HEK293T (cell line): ENCODE measurements at regions not wholly inside any gene's neighbourhood (a gene's known extent, or its start where the extent isn't known, plus 50 kb on each side); places are given as distances from the start of the nearest gene placed in this dataset.

Experiments
- CTCF ChIA-PET: fragments of 350-600 bp; formaldehyde crosslinking; extraction: SDS; loops from one replicate; lab custom pipeline; 2021; ENCODE audit warnings: antibody characterized with exemption, inconsistent platforms; lab: Yijun Ruan, JAX
- POLR2A ChIA-PET: fragments of 350-600 bp; formaldehyde crosslinking; extraction: SDS; loops from one replicate; lab custom pipeline; 2020; ENCODE audit warnings: antibody characterized with exemption, inconsistent platforms; lab: Yijun Ruan, JAX
- DNase-seq: peaks from one replicate; pipeline ENCODE4 v3.0.0; 2012; ENCODE audit warnings: mixed read lengths; ENCODE audit errors: extremely low spot score
- ARNT ChIP-seq: fragments of 450-650 bp; IDR thresholded peaks from 2 replicates; pipeline ENCODE4 v1.6.1; 2017; ENCODE audit warnings: mild to moderate bottlenecking
- BHLHE40 ChIP-seq: fragments of 450-650 bp; IDR thresholded peaks from 2 replicates; pipeline ENCODE4 v1.6.1; 2016; ENCODE audit warnings: mild to moderate bottlenecking, moderate library complexity, borderline replicate concordance
- CTBP1 ChIP-seq: fragments of 450-650 bp; IDR thresholded peaks from 2 replicates; pipeline ENCODE4 v1.6.1; 2016; ENCODE audit warnings: borderline replicate concordance
- ELF4 ChIP-seq: fragments of 450-650 bp; IDR thresholded peaks from 2 replicates; pipeline ENCODE4 v1.6.1; 2017; ENCODE audit warnings: antibody characterized with exemption
- FOXA1 ChIP-seq: fragments of 450-650 bp; IDR thresholded peaks from 2 replicates; pipeline ENCODE4 v1.6.1; 2016; ENCODE audit warnings: mild to moderate bottlenecking
- FOXK2 ChIP-seq: fragments of 450-650 bp; IDR thresholded peaks from 2 replicates; pipeline ENCODE4 v1.6.1; 2016; ENCODE audit warnings: mild to moderate bottlenecking
- FOXM1 ChIP-seq: fragments of 450-650 bp; IDR thresholded peaks from 2 replicates; pipeline ENCODE4 v1.6.1; 2017; ENCODE audit warnings: mild to moderate bottlenecking, borderline replicate concordance
- HDGF ChIP-seq: fragments of 450-650 bp; IDR thresholded peaks from 2 replicates; pipeline ENCODE4 v1.6.1; 2017; ENCODE audit warnings: antibody characterized with exemption, borderline replicate concordance
- L3MBTL2 ChIP-seq: fragments of 450-650 bp; conservative IDR thresholded peaks from 2 replicates; pipeline ENCODE4 v1.6.1; 2016; ENCODE audit warnings: mild to moderate bottlenecking
- LEF1 ChIP-seq: fragments of 450-650 bp; IDR thresholded peaks from 2 replicates; pipeline ENCODE4 v1.6.1; 2017; ENCODE audit warnings: mild to moderate bottlenecking, borderline replicate concordance
- NFRKB ChIP-seq: fragments of 450-650 bp; IDR thresholded peaks from 2 replicates; pipeline ENCODE4 v1.6.1; 2016; ENCODE audit warnings: mild to moderate bottlenecking, moderate library complexity
- PKNOX1 ChIP-seq: fragments of 450-650 bp; IDR thresholded peaks from 2 replicates; pipeline ENCODE4 v1.6.1; 2016
- SP1 ChIP-seq: fragments of 450-650 bp; IDR thresholded peaks from 2 replicates; pipeline ENCODE4 v1.6.1; 2017
- SUZ12 ChIP-seq: fragments of 450-650 bp; IDR thresholded peaks from 2 replicates; pipeline ENCODE4 v1.6.1; 2016; ENCODE audit warnings: mild to moderate bottlenecking
- TARDBP ChIP-seq: fragments of 450-650 bp; IDR thresholded peaks from 2 replicates; pipeline ENCODE4 v1.6.1; 2016
- ZNF384 ChIP-seq: fragments of 450-650 bp; IDR thresholded peaks from 2 replicates; pipeline ENCODE4 v1.6.1; 2016

- no peak for DNase-seq
- no peak for TF ChIP-seq LEF1
- no peak for TF ChIP-seq ARNT
- TF ChIP-seq FOXM1 = no peak
- no peak for TF ChIP-seq CTBP1
- TF ChIP-seq SUZ12 = no peak
- TF ChIP-seq BHLHE40 = no peak
- TF ChIP-seq HDGF = no peak
- no peak for TF ChIP-seq ELF4
- POLR2A ChIA-PET = no interaction called here
- CTCF ChIA-PET = no interaction called here
Measured at GRCh38 chr1:186620566-186621350, 59.5 kb downstream of the PTGS2 start.

GRCh38 chr1:186618401-186619170 lies 61.6 kb downstream of the PTGS2 start:
- TF ChIP-seq SP1 = no peak
- no peak for TF ChIP-seq TARDBP
- TF ChIP-seq CTBP1 = no peak
- no peak for TF ChIP-seq BHLHE40
- no peak for TF ChIP-seq L3MBTL2
- no peak for TF ChIP-seq SUZ12
- TF ChIP-seq FOXM1 = no peak
- TF ChIP-seq ARNT = no peak
- TF ChIP-seq NFRKB = no peak
- TF ChIP-seq LEF1 = no peak
- ChIA-PET CTCF (interaction anchor here (0.6 kb wide), 1 partner anchor 43 kb away, joined by 3 read pairs; no protein-coding TSS in a partner anchor), POLR2A (no interaction called here)
- no peak for DNase-seq

GRCh38 chr1:186617926-186618325 lies 62.3 kb downstream of the PTGS2 start:
- no peak for DNase-seq
- ChIA-PET CTCF (no interaction called here), POLR2A (no interaction called here)
- TF ChIP-seq L3MBTL2 = no peak
- TF ChIP-seq CTBP1 = no peak
- TF ChIP-seq LEF1 = no peak
- TF ChIP-seq FOXA1 = no peak
- TF ChIP-seq SP1 = no peak
- TF ChIP-seq FOXM1 = no peak
- TF ChIP-seq ELF4 = no peak
- no peak for TF ChIP-seq FOXK2
- no peak for TF ChIP-seq ZNF384
- no peak for TF ChIP-seq SUZ12
- TF ChIP-seq BHLHE40 = no peak

- ChIA-PET POLR2A (no interaction called here), CTCF (no interaction called here)
- TF ChIP-seq BHLHE40 = no peak
- no peak for TF ChIP-seq NFRKB
- TF ChIP-seq CTBP1 = no peak
- no peak for TF ChIP-seq SUZ12
- TF ChIP-seq LEF1 = no peak
- TF ChIP-seq FOXA1 = no peak
- no peak for TF ChIP-seq SP1
- no peak for TF ChIP-seq TARDBP
- no peak for TF ChIP-seq ZNF384
- TF ChIP-seq L3MBTL2 = no peak
- no peak for DNase-seq
Measured at GRCh38 chr1:186616511-186616910, 63.7 kb downstream of the PTGS2 start.

GRCh38 chr1:186615332-186615731 lies 64.9 kb downstream of the PTGS2 start:
- DNase-seq = no peak
- POLR2A ChIA-PET = no interaction called here
- no peak for TF ChIP-seq HDGF
- TF ChIP-seq NFRKB = no peak
- no peak for TF ChIP-seq ZNF384
- no peak for TF ChIP-seq FOXA1
- TF ChIP-seq CTBP1 = no peak
- no peak for TF ChIP-seq L3MBTL2
- TF ChIP-seq BHLHE40 = no peak
- TF ChIP-seq FOXK2 = no peak
- no peak for TF ChIP-seq PKNOX1
- TF ChIP-seq ARNT = no peak
- TF ChIP-seq SUZ12 = no peak
- TF ChIP-seq SP1 = no peak
- CTCF ChIA-PET = no interaction called here

GRCh38 chr1:186611156-186611555 lies 69.1 kb downstream of the PTGS2 start:
- CTCF ChIA-PET = interaction anchor here (2.2 kb wide), 1 partner anchor 375 kb away, joined by 5 read pairs; no protein-coding TSS in a partner anchor
- no peak for DNase-seq
- POLR2A ChIA-PET = no interaction called here
- TF ChIP-seq SP1 = no peak
- no peak for TF ChIP-seq ELF4
- no peak for TF ChIP-seq HDGF
- no peak for TF ChIP-seq L3MBTL2
- no peak for TF ChIP-seq SUZ12
- TF ChIP-seq PKNOX1 = no peak
- no peak for TF ChIP-seq LEF1
- TF ChIP-seq NFRKB = no peak
- no peak for TF ChIP-seq FOXA1
- no peak for TF ChIP-seq FOXK2
- no peak for TF ChIP-seq BHLHE40
- no peak for TF ChIP-seq ARNT
- TF ChIP-seq TARDBP = no peak
- no peak for TF ChIP-seq FOXM1
- TF ChIP-seq ZNF384 = no peak
- TF ChIP-seq CTBP1 = no peak
